ENCODE measurements at regions not wholly inside any gene's neighbourhood (a gene's known extent, or its start where the extent isn't known, plus 50 kb on each side); places are given as distances from the start of the nearest gene placed in this dataset.
"Not testable (repeated sequence)": the region's sequence is repeated elsewhere in the genome, so short reads cannot be mapped to it uniquely, and the experiment has no call there.

DNA sequence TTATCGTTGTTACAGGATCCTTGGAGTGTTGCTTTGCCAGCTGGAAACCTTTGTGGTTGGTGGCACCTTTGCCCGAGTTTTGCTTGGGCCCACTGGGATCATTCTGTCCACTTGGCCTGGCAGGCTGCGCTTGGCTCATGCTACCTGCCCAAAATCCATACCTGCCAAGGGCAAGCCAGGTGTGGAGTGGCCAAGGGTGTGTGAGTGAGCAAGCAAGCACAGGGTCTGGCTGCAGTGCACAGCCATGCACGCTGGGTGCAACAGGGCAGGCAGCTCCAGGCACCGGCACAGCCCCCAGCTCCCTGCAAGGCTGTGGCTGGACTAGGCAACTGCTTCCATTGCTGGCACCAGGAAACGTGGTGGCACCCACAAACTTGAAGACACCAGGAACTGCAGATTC is 421.8 kb downstream of the ARL4A start:
- Histone ChIP-seq H2BK120ac (ENCODE audit: low read depth, low read length) (no peak overlapping the region), H3K9me3 (replicated peaks in 1 of 2; ENCODE audit: control insufficient read depth in 2 of 2, insufficient read depth in 1 of 2, low read depth in 1 of 2, low read length in 2 of 2) (peaks cover 4 to 15% of the 10 kb centered on the region in 2 donors), H4K8ac (ENCODE audit: low read depth, low read length) (peak overlapping the region; percentile 92), H2AFZ (ENCODE audit: low read length) (peak overlapping the region; percentile 8), H3K36me3 (replicated peaks in 1 of 2; ENCODE audit: control insufficient read depth in 2 of 2, insufficient read depth in 2 of 2, low read length in 2 of 2) (no peaks in the 10 kb centered on the region), H3K23ac (ENCODE audit: low read depth, low read length, poor library complexity) (peak overlapping the region; percentile 43), H3K79me1 (ENCODE audit: low read depth, low read length) (peaks cover 2% of the 10 kb centered on the region), H2BK15ac (ENCODE audit: low read length) (no peak overlapping the region), H2AK5ac (ENCODE audit: low read depth, low read length) (no peak overlapping the region), H3K4me2 (ENCODE audit: insufficient read depth, low read length, poor library complexity, severe bottlenecking) (no peak overlapping the region), H3K4me1 (ENCODE audit: control insufficient read depth in 2 of 2, insufficient read depth in 1 of 2, low read depth in 1 of 2, low read length in 2 of 2) (no peaks in the 10 kb centered on the region), H3K18ac (ENCODE audit: low read length) (peak overlapping the region; percentile 85), H4K91ac (ENCODE audit: low read depth, low read length, poor library complexity) (no peak overlapping the region), H3K4ac (ENCODE audit: low read length) (peak overlapping the region; percentile 76), H3K4me3 (ENCODE audit: low read length in 2 of 2) (no peak overlapping the region), H3K27me3 (ENCODE audit: control insufficient read depth in 3 of 3, insufficient read depth in 3 of 3, low read depth in 1 of 3, low read length in 3 of 3) (no peaks in the 10 kb centered on the region), H2BK12ac (ENCODE audit: low read length) (peak overlapping the region; percentile 31), H2BK5ac (ENCODE audit: low read length) (peak overlapping the region; percentile 10), H3K14ac (ENCODE audit: low read length) (peak overlapping the region; percentile 71), H3K27ac (replicated peaks; ENCODE audit: low read length) (no peak overlapping the region), H3K9ac (ENCODE audit: low read depth, low read length, poor library complexity) (no peak overlapping the region)
- no peak for DNase-seq (ENCODE audit: low spot score)
- no CpG with 5 or more reads among the region's 6 CpGs for WGBS, 2 donors (ENCODE audit: extremely low coverage in 2 of 2, insufficient read length in 2 of 2, insufficient replicate concordance in 1 of 2)

DNA sequence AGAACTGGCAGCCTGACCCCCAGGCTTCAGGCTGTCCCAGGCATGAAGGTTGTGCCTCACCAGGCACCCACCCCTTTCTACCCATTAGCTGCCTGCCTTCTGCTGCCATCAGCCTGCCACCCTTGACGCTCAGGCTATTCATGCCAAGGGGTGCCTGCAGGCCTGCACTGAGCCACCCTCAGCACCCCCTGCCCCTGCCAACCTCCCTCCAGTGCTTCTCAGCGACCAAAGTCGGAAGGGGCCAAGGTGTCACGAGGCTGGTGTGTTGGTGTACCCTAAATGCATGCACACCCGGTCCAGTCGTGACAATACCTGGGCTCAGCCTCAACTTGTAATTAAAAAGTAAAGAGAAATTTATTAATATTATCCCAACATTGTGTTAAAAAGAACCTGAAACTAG is 422.7 kb downstream of the ARL4A start:
- H3K4ac ChIP-seq (ENCODE audit: low read length): peak overlapping the region; percentile 66
- no peaks in the 10 kb centered on the region for H3K36me3 ChIP-seq (replicated peaks in 1 of 2; ENCODE audit: control insufficient read depth in 2 of 2, insufficient read depth in 2 of 2, low read length in 2 of 2)
- peak overlapping the region; percentile 88 for H2AK5ac ChIP-seq (ENCODE audit: low read depth, low read length)
- no peak overlapping the region for H2BK120ac ChIP-seq (ENCODE audit: low read depth, low read length)
- WGBS, 2 donors (ENCODE audit: extremely low coverage in 2 of 2, insufficient read length in 2 of 2, insufficient replicate concordance in 1 of 2): no CpG with 5 or more reads among the region's 6 CpGs
- H3K27me3 ChIP-seq (ENCODE audit: control insufficient read depth in 3 of 3, insufficient read depth in 3 of 3, low read depth in 1 of 3, low read length in 3 of 3): no peaks in the 10 kb centered on the region
- H3K27ac ChIP-seq (replicated peaks; ENCODE audit: low read length): no peak overlapping the region
- no peak overlapping the region for H4K91ac ChIP-seq (ENCODE audit: low read depth, low read length, poor library complexity)
- H3K23ac ChIP-seq (ENCODE audit: low read depth, low read length, poor library complexity): peak overlapping the region; percentile 89
- H2BK15ac ChIP-seq (ENCODE audit: low read length): peak overlapping the region; percentile 37
- peaks cover 4 to 6% of the 10 kb centered on the region in 2 donors for H3K9me3 ChIP-seq (replicated peaks in 1 of 2; ENCODE audit: control insufficient read depth in 2 of 2, insufficient read depth in 1 of 2, low read depth in 1 of 2, low read length in 2 of 2)
- no peak overlapping the region for H4K8ac ChIP-seq (ENCODE audit: low read depth, low read length)
- H2AFZ ChIP-seq (ENCODE audit: low read length): no peak overlapping the region
- H3K4me1 ChIP-seq (ENCODE audit: control insufficient read depth in 2 of 2, insufficient read depth in 1 of 2, low read depth in 1 of 2, low read length in 2 of 2): peaks cover 2 to 4% of the 10 kb centered on the region in 2 donors
- H3K4me2 ChIP-seq (ENCODE audit: insufficient read depth, low read length, poor library complexity, severe bottlenecking): no peak overlapping the region
- no peak overlapping the region for H2BK5ac ChIP-seq (ENCODE audit: low read length)
- H3K9ac ChIP-seq (ENCODE audit: low read depth, low read length, poor library complexity): no peak overlapping the region
- H2BK12ac ChIP-seq (ENCODE audit: low read length): peak overlapping the region; percentile 73
- DNase-seq (ENCODE audit: low spot score): no peak
- H3K4me3 ChIP-seq (ENCODE audit: low read length in 2 of 2): no peak overlapping the region
- peak overlapping the region; percentile 48 for H3K18ac ChIP-seq (ENCODE audit: low read length)
- H3K79me1 ChIP-seq (ENCODE audit: low read depth, low read length): peaks cover 2% of the 10 kb centered on the region
- H3K14ac ChIP-seq (ENCODE audit: low read length): peak overlapping the region; percentile 82

DNA sequence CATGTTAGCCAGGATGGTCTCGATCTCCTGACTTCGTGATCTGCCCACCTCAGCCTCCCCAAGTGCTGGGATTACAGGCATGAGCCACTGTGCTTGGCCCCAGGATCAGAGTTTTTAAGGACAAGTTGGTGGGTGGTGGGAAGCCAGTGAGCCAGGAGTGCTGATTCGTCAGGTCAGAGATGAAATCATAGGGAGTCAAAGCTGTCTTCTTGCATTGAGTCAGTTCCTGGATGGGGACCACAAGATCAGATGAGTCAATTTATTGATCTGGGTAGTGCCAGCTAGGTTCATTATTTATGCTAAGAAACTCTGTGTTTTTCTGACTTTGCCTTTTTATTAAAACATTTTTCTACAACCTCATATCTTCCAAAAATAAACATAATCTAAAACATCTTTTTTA is 423.8 kb downstream of the ARL4A start:
- Histone ChIP-seq H3K9me3 (replicated peaks in 1 of 2; ENCODE audit: control insufficient read depth in 2 of 2, insufficient read depth in 1 of 2, low read depth in 1 of 2, low read length in 2 of 2) (peaks cover 4% of the 10 kb centered on the region in 2 donors), H3K14ac (ENCODE audit: low read length) (no peak overlapping the region), H3K4ac (ENCODE audit: low read length) (no peak overlapping the region), H3K36me3 (replicated peaks in 1 of 2; ENCODE audit: control insufficient read depth in 2 of 2, insufficient read depth in 2 of 2, low read length in 2 of 2) (no peaks in the 10 kb centered on the region), H2BK15ac (ENCODE audit: low read length) (no peak overlapping the region), H3K4me3 (ENCODE audit: low read length in 2 of 2) (no peak overlapping the region), H2AK5ac (ENCODE audit: low read depth, low read length) (no peak overlapping the region), H3K9ac (ENCODE audit: low read depth, low read length, poor library complexity) (no peak overlapping the region), H3K23ac (ENCODE audit: low read depth, low read length, poor library complexity) (no peak overlapping the region), H3K27me3 (ENCODE audit: control insufficient read depth in 3 of 3, insufficient read depth in 3 of 3, low read depth in 1 of 3, low read length in 3 of 3) (no peaks in the 10 kb centered on the region), H4K8ac (ENCODE audit: low read depth, low read length) (no peak overlapping the region), H2BK120ac (ENCODE audit: low read depth, low read length) (no peak overlapping the region), H3K27ac (replicated peaks; ENCODE audit: low read length) (no peak overlapping the region), H2BK12ac (ENCODE audit: low read length) (no peak overlapping the region), H2AFZ (ENCODE audit: low read length) (no peak overlapping the region), H3K18ac (ENCODE audit: low read length) (no peak overlapping the region), H2BK5ac (ENCODE audit: low read length) (no peak overlapping the region), H3K4me2 (ENCODE audit: insufficient read depth, low read length, poor library complexity, severe bottlenecking) (no peak overlapping the region), H4K91ac (ENCODE audit: low read depth, low read length, poor library complexity) (no peak overlapping the region), H3K4me1 (ENCODE audit: control insufficient read depth in 2 of 2, insufficient read depth in 1 of 2, low read depth in 1 of 2, low read length in 2 of 2) (peaks cover 5% of the 10 kb centered on the region in 2 donors), H3K79me1 (ENCODE audit: low read depth, low read length) (peaks cover 2% of the 10 kb centered on the region)
- no peak for DNase-seq (ENCODE audit: low spot score)
- no CpG with 5 or more reads among the region's 3 CpGs for WGBS, 2 donors (ENCODE audit: extremely low coverage in 2 of 2, insufficient read length in 2 of 2, insufficient replicate concordance in 1 of 2)

DNA sequence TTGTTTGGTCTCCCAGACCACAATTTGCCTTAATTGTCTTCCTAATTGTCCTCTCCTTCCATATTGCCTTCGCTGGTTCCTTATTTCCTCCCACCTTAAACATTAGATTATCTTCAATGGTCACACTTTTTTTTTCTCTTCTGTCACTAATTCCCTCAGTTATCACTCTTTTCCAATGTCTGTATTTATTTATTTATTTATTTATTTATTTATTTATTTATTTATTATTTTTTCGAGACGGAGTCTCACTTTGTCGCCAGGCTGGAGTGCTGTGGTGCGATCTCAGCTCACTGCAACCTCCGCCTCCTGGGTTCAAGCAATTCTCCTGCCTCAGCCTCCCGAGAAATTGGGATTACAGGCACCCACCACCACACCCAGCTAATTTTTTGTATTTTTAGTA is 426.8 kb downstream of the ARL4A start:
- not testable (repeated sequence) for H2BK15ac ChIP-seq (ENCODE audit: low read length); H3K18ac ChIP-seq (ENCODE audit: low read length); H4K8ac ChIP-seq (ENCODE audit: low read depth, low read length); H3K4me1 ChIP-seq (ENCODE audit: control insufficient read depth in 2 of 2, insufficient read depth in 1 of 2, low read depth in 1 of 2, low read length in 2 of 2); H2AK5ac ChIP-seq (ENCODE audit: low read depth, low read length); H3K27ac ChIP-seq (replicated peaks; ENCODE audit: low read length); H2AFZ ChIP-seq (ENCODE audit: low read length); H2BK12ac ChIP-seq (ENCODE audit: low read length); H3K79me1 ChIP-seq (ENCODE audit: low read depth, low read length); H2BK120ac ChIP-seq (ENCODE audit: low read depth, low read length); DNase-seq (ENCODE audit: low spot score); H2BK5ac ChIP-seq (ENCODE audit: low read length); H4K91ac ChIP-seq (ENCODE audit: low read depth, low read length, poor library complexity); H3K4me2 ChIP-seq (ENCODE audit: insufficient read depth, low read length, poor library complexity, severe bottlenecking); H3K36me3 ChIP-seq (replicated peaks in 1 of 2; ENCODE audit: control insufficient read depth in 2 of 2, insufficient read depth in 2 of 2, low read length in 2 of 2); H3K14ac ChIP-seq (ENCODE audit: low read length); H3K23ac ChIP-seq (ENCODE audit: low read depth, low read length, poor library complexity); H3K9ac ChIP-seq (ENCODE audit: low read depth, low read length, poor library complexity); H3K9me3 ChIP-seq (replicated peaks in 1 of 2; ENCODE audit: control insufficient read depth in 2 of 2, insufficient read depth in 1 of 2, low read depth in 1 of 2, low read length in 2 of 2); H3K4me3 ChIP-seq (ENCODE audit: low read length in 2 of 2); H3K4ac ChIP-seq (ENCODE audit: low read length); H3K27me3 ChIP-seq (ENCODE audit: control insufficient read depth in 3 of 3, insufficient read depth in 3 of 3, low read depth in 1 of 3, low read length in 3 of 3)
- no CpG with 5 or more reads among the region's 7 CpGs for WGBS, 2 donors (ENCODE audit: extremely low coverage in 2 of 2, insufficient read length in 2 of 2, insufficient replicate concordance in 1 of 2)

All from neuronal stem cell (in vitro differentiated cells).